HEK293T (cell line): ENCODE measurements at regions not wholly inside any gene's neighbourhood (a gene's known extent, or its start where the extent isn't known, plus 50 kb on each side); places are given as distances from the start of the nearest gene placed in this dataset.

Experiments used
- BHLHE40 ChIP-seq: fragments of 450-650 bp; IDR thresholded peaks from 2 replicates; pipeline ENCODE4 v1.6.1; 2016; ENCODE audit warnings: mild to moderate bottlenecking, moderate library complexity, borderline replicate concordance
- CTBP1 ChIP-seq: fragments of 450-650 bp; IDR thresholded peaks from 2 replicates; pipeline ENCODE4 v1.6.1; 2016; ENCODE audit warnings: borderline replicate concordance
- ELF4 ChIP-seq: fragments of 450-650 bp; IDR thresholded peaks from 2 replicates; pipeline ENCODE4 v1.6.1; 2017; ENCODE audit warnings: antibody characterized with exemption
- FOXA1 ChIP-seq: fragments of 450-650 bp; IDR thresholded peaks from 2 replicates; pipeline ENCODE4 v1.6.1; 2016; ENCODE audit warnings: mild to moderate bottlenecking
- FOXM1 ChIP-seq: fragments of 450-650 bp; IDR thresholded peaks from 2 replicates; pipeline ENCODE4 v1.6.1; 2017; ENCODE audit warnings: mild to moderate bottlenecking, borderline replicate concordance
- HDGF ChIP-seq: fragments of 450-650 bp; IDR thresholded peaks from 2 replicates; pipeline ENCODE4 v1.6.1; 2017; ENCODE audit warnings: antibody characterized with exemption, borderline replicate concordance
- SP1 ChIP-seq: fragments of 450-650 bp; IDR thresholded peaks from 2 replicates; pipeline ENCODE4 v1.6.1; 2017
- TARDBP ChIP-seq: fragments of 450-650 bp; IDR thresholded peaks from 2 replicates; pipeline ENCODE4 v1.6.1; 2016
- ZNF384 ChIP-seq: fragments of 450-650 bp; IDR thresholded peaks from 2 replicates; pipeline ENCODE4 v1.6.1; 2016

DNA sequence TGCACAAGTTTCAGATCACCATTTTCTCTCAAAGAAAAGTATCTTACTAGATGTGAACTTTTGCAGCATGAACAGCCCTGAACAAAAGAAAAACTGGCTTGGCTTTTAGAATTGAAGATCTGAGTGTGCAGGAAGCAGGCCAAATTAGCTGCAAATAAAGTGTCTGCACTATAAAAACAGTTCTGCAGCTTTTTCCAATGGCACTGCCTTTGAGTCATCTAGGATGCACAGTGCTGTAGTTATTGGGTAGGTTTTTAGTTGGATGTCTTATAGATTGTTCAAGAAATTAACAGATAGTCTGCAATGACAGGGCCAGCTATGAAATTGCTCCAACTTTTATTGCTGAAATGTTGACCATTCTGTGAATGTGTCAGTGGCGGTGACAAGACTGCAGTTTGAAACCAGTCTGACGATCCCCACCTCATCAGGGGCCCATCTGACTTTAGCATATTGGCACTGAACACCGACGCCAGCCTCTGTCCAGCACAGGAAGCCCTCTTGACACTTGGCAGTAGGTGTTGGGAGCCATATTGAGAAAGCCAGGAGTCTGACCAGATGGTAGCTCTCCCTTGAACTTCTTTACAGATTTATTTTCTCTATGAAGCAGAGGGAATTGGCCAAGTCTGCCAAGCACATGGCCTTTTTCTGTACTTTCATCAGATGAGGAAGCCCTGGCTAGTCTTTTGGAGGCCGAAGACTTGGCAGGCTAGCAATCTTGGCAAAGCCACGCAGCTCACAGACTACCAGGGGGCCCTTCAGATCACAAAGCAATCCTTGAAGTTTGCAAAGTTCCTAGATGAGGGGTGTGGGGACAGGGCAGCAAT, 490.6 kb downstream of the NEBL start:
- no peak for TF ChIP-seq ZNF384
- TF ChIP-seq BHLHE40 = no peak
- TF ChIP-seq FOXA1 = no peak
- TF ChIP-seq HDGF = no peak
- no peak for TF ChIP-seq ELF4
- TF ChIP-seq SP1 = no peak
- no peak for TF ChIP-seq TARDBP
- TF ChIP-seq CTBP1 = no peak
- no peak for TF ChIP-seq FOXM1
